GM23248 (cell line): ENCODE measurements at regions not wholly inside any gene's neighbourhood (a gene's known extent, or its start where the extent isn't known, plus 50 kb on each side); places are given as distances from the start of the nearest gene placed in this dataset.

Experiments
- EZH2 ChIP-seq: fragments of 200-600 bp; sonication (generic); IDR thresholded peaks from 2 replicates; pipeline ENCODE4 v1.6.1; 2018; ENCODE audit warnings: antibody characterized with exemption, mild to moderate bottlenecking; ENCODE audit not compliant: insufficient read depth, poor library complexity, severe bottlenecking
- EZH2phosphoT487 ChIP-seq: fragments of 200-600 bp; sonication (generic); IDR thresholded peaks from 2 replicates; pipeline ENCODE4 v1.6.1; 2018; ENCODE audit warnings: antibody characterized with exemption, moderate library complexity, mild to moderate bottlenecking, low read depth; ENCODE audit not compliant: insufficient read depth

DNA sequence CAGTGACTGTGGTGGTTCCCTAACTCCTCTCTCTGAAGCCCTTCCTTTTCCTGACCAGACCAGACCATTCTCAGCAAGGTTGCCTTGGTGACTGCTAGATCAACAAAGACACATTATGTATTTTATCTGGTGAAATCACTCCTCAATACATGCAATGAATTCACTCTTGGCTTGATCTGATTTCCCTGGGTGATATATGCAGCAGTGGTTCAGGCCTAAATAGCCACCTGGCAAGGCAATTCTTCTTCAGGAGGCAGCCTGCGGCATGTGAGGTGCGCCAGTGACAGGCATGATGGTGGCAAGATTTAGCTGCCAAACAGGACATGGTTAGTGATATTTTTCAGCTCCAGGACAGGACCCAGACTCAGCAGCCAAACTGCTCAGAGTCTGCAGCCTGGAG lies 350.3 kb upstream of the CCDC196 start:
- TF ChIP-seq EZH2 (no peak), EZH2phosphoT487 (no peak)
